GM21381 (cell line): ENCODE measurements at regions not wholly inside any gene's neighbourhood (a gene's known extent, or its start where the extent isn't known, plus 50 kb on each side); places are given as distances from the start of the nearest gene placed in this dataset.

Source experiments
- ATAC-seq: cut with Tn5 transposase; IDR thresholded peaks from one replicate; pipeline ENCODE4 v1.9.1; 2021; ENCODE audit warnings: mild to moderate bottlenecking, moderate library complexity; ENCODE audit not compliant: unreplicated experiment

DNA sequence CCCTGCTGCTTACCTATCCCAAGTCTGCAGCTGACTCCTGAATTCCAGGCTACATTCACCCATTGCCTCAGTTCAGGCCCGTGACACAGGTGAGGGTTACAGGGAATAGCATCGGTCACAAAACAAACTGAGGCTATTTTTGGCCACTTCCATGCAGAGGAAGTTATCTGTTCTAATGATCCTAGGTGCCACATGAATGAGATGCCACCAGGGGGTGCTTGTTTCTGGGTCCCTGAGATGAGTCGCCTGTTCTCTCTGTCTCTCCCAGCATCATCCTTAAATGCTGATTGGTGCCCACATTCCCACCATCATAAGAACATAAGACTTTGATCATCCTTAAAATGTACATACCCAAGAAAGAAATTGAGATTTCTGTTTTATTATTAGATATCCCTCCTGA lies 119.0 kb upstream of the CELF4 start:
- ATAC-seq: no peak

DNA sequence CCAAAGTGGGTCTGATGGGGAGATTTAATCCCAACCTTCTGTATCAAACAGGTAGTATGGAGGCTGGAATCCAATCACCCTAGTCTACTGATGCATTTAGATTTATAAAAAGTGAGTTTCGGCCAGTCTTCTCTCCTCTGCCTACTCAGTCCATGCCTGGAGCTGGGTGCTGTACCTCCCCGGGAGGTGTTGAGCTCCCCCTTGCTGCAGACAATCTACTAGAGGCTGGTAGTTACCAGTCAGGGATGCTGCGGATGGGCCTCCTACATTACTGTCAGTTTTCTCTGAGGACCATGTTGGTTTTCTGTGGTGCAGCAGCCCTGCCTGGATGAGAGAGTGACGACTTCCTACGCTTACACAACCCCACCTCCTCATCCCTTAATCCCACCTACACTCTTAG lies 118.6 kb upstream of the CELF4 start:
- ATAC-seq: no peak

DNA sequence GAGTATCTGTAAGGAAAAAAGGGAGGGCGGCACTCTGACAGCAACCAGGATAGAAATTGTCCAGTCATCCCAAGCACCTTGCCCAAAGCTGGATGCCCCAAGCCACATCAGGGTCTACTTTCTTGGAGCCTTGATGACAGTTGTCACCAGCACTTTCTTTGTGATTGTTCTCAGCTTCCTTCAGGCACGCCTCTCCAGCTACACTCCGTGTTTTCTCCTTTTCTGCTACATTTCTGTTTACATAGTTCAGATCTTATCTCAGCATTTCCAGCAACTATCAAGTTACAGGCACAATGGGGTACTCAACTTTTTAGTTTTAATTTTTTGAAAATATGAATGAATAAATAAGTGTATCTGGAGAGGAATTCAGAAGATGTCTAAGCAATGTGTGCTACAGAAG lies 115.3 kb upstream of the CELF4 start:
- ATAC-seq: no peak

DNA sequence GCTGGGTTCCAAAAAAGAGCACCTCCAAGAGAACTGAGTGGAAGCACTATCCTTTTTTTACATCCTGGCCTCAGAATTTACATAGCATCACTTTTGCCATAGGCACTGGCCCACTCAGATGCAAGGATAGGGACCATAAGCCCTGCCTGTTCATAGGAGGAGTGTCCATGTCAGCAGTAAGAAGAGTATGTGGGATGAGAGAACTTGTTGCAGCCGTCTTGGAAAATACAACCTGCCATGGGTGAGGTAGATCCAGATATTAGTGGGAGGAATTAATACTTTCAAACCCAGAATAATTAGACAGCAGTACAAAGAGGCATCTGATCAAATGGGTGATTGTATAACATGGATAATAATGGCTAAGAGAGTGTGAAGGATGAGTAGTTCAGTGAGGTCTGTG lies 110.7 kb upstream of the CELF4 start:
- no peak for ATAC-seq

DNA sequence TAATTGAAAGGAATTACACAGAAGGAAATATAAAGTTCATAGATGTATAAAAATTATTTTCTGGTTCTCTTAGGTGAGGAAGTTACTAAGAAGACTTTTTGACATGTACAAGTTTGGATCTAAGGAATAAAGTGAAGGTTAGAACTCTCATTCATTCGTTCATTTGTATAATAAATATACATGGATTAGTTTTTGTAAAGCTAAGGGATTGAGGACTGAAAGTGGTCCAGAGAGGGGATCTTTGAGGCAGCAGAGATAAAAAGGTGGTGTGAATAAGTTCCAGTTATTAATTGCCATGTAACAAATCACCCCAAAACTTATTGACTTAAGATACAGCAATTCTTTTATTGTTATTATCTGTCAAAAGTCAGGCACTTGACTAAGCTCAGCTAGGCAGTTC lies 110.1 kb upstream of the CELF4 start:
- ATAC-seq: no peak

DNA sequence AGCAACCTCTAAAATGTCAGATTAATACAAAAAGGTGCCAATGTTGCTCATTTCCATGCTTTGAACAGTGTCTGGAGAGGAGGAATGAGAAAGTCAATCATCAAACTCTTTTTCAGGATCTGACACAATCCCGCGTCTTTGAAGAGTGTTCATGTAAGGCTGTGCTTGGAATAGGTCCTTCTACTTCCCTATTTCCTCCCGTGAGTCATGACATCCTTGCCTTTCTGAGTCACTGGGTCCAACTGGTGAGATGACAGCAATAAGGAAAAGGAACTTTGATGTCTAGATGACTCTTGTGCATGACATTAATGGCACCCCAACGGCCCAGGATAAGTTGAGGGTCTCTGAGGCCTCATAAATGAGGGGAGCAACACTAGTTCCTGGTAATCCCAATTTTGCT lies 109.0 kb upstream of the CELF4 start:
- no peak for ATAC-seq

DNA sequence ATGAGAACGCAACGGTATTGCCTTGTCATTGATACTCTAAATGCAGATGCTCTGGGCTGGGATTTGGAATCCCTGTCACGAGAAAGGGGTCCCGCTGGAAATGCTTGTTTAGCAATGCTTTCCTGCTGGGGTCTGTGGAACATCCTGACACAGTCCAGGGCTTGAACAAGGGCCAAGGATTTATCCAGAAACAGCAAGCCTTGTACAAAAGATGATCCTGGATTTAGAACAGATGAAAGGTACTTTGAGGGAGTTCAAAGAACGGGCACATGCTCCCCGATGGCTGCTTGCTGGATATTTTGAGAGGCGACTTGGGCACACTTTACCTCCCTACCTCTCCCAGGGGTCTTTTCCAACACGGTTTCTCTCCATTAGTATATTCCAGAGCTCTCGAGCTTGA lies 108.1 kb upstream of the CELF4 start:
- ATAC-seq: no peak

DNA sequence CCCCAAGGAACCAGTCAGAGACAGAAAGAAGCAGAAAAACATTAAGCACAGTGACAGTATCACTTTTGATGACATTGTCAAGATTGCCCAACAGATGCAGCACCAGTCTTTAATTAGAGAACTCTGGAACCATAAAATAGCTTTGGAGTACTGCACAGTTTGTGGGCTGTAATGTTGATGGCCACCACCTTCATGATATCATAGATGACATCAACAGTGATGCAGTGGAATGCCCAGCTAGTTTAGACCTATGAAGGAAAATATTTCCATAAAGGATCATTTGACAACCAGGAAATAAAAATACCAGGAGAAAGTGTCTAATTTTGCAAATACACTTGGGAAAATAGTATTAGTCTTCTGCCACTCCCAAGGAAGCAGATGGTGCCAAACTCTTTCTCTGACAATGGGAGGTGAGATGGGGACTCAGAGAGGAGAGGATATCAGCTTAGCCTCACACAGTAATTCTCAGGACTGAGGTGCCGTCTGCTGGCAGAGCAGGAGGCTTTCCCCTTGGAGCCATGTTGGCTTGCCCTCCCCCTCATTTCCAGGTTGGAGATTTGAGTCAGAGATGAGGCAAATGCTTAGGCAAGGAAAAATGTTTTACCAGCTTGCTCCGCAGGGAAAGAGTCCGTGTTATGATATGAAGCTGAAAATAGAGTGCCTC lies 107.5 kb upstream of the CELF4 start:
- ATAC-seq: no peak

DNA sequence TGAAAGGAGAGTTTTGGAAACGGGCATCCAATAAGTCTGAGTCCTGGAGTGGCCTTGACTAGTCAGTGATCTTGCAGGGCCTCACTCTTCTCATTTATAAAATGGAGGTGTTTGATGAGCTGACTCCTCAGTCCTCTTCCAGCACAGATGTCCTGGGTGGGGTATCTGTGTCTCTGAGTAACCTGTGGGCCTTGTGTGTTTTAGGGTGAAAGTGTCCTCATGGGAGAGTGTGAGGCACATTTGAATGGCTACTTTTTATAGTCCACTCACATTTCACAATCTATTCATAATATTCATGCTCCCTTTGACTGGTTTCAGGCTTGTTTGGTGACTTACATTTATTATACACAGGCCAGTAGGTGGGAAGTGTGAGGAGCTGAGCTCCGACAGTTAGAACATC lies 106.4 kb upstream of the CELF4 start:
- ATAC-seq: no peak

DNA sequence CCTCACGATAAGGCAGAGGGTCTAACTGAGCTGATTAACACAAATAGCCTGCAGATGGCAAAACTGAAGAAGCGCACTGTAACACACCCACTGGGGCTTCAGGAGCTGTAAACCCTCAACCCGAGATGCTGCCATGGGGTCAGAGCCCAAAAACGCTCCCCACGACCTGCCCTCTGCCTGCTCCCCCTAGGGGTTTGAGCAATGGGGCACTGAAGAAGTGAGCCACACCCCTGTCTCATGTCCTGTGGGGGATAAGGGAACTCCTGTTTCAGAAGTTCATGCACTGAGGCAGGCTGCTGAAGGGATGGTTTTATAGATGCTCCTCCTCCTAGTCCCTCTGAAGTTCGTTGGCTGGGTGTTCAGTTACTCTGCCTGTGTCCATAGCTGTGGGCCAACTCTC lies 105.9 kb upstream of the CELF4 start:
- no peak for ATAC-seq

DNA sequence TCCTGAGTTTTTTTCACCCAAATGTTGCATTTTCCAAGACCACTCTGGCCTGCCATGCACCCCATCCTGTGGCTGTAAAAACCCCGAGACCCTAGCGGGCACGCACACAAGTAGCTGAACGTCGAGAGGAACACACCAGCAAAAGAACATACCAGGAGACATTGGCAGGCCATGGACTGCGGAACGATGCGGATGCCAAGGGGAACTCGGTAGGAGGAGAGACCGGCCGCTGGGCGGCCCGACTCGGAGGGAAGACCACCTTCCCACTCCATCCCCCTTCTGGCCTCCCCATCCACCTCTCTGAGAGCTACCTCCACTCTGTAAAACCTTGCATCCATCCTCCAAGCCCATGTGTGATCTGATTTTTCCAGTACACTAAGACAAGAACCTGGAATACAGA lies 105.5 kb upstream of the CELF4 start:
- ATAC-seq: no peak

DNA sequence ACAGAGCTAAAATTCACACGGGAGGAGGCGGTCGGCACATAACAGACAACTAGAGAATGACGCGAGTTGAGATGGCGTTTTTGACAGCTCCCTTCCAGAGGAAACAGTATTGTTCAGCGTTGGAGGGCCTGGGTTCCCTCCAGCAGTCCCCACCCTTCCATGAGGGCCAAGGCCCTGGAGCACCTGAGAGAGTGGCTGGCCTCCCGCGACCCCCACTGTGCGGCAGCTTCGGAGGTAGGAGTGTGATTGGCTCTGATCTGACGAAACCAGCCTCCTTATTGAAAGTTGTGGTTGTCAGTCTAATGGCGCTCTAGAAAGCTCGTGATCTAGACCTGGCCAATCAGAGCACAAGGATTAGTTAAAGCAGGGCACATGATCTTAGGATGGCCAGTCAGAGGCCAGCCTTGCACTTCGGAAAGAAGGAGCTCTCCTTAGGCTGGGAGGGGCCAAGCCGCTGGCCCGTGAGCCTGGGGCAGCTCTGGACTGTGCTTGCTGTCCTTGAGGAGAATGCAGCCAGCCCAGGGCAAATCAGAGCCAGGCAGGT lies 104.5 kb upstream of the CELF4 start:
- no peak for ATAC-seq

DNA sequence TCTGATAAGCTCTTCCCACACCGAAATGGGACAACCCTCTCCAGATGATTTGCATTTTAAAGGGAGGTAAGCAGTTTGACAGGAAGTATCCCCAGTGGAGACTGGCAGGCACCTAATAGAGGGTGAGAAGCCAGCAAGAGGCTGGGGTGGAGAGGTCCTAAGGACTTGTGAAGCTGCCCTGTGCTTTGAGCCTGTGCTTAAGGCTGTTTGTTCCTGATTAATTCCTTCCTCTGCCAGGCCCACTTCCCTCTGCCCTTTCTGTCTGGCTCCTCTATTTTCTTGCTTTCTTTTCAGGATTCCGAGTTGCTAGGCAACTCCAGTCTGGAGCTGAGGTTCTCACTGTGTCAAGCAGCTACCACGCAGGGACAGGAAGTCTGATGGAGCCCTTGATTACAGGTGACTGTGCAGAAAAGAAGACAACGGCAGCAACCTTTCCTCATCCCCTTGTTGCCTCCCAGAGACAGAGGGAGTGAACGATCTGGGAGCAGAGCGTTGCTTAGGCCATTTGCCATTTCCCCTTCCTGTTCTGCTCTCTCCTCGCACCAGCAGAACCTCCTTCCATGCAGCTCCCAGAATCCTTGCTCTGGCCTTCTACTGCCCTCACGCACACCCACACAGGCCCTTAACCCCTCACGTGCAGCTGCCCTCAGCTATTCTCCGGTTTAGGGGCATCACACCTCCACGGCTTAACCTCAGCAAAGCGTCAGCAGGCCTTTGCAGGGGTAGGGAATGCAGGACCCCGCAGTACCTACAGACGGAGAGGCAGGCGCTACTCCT lies 103.6 kb upstream of the CELF4 start:
- ATAC-seq: no peak

DNA sequence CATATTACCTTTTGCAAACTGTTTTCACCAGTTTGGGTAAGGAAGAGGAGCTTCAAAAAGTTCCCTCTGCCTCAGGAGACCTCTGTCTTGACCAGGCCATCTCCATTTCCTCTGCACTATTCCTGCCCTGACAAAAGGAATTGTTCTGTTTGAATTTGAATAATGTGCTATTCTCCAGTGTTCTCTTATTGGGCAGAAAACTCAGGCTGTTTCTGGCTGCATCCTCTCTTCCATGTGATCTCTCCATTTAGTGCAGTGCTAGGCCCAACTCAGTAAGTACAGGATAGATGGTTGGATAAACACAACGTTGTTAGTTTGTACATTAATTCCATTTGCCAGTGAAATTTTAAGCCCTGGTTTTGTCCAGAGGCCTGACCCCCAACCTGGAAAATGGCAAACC lies 102.2 kb upstream of the CELF4 start:
- no peak for ATAC-seq

DNA sequence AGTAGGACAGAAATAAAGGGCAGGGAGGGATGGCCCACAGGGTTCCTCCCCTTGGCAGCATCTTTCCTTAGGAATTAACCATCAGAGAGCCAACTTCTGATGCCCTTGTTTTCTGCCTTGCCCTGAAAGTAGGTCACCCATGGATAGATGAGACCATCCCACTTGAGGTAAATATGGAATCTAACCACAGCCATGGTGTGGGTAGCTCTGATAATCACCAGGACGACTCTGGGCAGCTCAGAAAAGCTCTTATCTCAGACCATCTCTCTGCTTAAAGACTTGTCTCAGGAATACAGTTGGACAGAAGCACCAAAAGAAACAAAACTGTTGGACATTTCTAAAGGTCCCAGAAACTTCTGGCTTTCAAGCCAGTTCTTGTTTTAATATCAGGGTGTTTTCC lies 101.4 kb upstream of the CELF4 start:
- ATAC-seq: no peak

DNA sequence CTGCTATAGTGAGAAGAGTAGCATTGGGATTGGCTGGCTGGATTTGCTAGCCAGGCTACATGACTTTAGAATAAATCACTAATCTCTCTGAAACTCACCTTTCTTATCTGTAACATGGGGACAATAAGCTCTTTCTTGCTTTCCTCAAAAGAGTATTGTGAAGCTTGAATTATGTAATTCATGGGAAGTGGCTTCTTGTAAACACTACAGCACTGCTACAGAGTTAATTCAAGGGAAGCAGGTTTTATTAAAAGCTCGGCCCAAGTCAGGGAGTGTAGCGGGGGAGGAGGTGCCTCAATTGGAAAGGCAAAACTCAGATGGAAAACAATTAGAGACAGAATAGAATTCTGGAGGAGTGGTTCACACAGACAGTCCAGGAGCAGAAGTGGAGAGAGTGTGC lies 100.9 kb upstream of the CELF4 start:
- no peak for ATAC-seq

DNA sequence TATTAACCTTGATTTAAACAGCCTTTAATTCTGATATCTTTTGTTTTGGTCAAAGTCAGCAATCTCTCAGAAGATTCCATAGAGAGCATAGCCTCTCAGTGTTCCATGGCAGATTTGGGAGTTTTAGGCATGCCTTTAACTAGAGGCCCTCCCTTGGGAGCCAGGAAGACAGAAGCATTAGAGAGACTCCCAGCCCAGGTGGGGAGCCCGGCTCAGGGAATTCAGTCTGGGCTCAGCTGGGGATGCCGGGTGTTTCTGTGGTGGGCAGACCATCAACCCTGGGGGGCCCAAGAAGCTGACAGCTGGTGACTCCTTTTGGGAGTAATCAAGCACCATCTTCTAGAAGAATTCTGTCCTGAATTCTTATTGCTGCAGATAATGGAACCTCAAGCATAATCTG lies 99.7 kb upstream of the CELF4 start:
- no peak for ATAC-seq

DNA sequence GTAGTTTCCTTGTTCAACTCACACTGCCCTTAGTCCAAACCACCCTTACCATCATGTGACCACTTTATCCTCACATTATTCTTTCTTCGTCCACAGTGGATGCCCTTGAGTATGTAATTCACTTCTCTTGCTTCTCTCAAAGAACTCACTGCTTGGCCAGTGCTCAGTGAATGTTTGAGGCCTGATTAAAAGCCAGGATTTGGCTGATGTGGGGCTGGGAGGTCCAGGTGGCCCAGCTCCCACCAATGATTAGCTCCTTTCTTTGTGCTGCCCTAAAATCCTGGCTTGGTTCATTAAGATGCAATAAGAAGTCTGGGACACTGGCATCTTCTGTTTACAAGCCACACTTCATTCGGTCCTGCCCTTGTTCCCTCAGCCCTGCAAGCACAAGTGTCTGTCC lies 97.8 kb upstream of the CELF4 start:
- ATAC-seq: no peak

DNA sequence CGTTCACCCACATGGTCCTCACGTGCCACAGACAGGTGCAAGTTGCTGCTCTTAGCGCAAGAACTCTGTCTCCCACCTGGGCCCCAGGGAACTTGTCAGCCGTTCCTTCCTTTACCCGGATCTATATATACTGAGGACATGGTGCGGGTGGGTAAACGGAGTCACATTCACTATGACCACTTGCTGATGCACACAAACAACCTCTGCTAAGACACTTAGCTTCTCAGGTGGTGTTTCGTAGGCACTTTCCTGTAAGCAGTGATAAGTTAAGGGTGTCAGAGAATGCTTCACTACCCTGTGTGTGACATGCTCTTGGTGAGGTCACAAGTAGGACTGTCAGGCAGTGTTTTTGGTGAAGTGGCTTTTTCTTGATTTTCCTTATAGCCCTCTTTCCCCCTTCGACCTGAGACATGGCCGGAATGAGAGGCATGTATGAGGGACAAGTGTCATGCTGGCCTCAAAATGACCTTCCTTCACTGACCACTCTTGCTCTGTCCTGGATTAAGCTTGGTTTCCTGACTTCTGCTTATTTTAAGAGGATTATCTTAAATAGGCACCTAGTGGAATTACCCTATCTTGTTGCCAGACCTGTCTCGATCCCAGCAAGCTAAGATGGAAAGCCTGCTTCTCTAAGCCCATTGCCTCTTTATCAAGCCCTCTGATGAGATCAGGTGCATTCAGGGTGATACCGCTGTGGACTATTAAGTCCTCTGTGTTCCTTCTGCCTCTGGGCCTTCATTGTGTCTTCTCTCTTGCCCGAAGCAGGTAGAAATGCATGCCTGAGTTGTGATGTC lies 97.1 kb upstream of the CELF4 start:
- ATAC-seq: no peak

DNA sequence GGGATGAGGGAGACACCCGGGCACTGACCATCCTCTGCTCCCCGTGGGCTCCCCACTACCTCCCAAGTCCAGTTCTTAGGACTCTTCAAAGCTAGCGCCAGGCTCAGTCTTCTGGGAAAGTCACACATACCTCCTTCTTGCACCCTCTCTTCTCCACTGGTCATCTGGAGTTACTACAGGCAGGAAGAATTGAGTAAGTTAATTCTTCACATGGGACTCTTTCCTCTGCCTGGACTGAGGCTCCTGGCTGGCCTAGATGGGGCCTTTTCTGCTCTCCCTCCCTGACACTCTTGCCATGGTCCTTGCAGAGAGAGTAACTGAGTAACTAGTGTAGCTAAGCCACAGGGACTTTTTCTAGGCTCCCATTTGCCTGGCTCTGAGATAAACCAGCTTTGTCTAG lies 96.5 kb upstream of the CELF4 start:
- ATAC-seq: no peak

DNA sequence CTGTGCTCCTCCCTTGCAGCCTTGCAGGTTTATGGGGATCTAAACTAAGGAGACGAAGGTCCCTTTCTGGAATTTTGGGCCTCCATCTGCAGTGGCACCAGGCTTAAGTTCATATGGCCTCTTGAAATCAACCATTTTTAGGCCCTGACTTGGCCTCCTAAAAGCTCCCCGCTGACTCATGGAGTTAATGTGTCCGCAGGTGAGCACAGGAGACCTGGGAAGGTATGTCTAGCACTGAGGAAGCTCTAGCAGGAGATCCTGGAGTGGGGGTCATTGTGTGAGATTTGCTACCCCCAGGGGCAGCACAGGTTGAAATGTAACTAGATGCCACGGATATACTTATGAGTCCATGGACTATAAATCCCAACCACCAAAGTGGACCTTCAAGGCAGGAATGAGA lies 95.9 kb upstream of the CELF4 start:
- no peak for ATAC-seq

DNA sequence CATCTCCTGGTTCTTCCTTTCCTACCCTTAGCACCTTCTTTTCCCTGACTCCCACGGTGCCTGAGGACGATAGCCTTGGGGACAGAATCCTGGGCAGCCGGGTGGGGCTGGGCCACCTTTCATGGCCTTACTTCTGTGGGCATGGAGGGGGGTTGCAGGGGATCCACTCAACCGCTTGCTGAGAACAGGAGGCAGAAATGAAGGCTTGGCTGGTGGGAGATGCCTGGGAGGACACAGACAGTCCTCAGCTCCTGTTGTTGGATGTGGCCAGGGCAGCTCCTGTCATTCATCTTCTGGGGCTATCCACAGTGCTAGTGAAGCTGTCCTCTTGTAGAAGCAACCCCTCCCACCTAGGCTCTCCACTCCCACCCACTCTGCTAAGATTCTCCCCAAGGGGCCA lies 95.5 kb upstream of the CELF4 start:
- ATAC-seq: no peak
